ENCODE measurements at regions not wholly inside any gene's neighbourhood (a gene's known extent, or its start where the extent isn't known, plus 50 kb on each side); places are given as distances from the start of the nearest gene placed in this dataset.
"Not testable (repeated sequence)": the region's sequence is repeated elsewhere in the genome, so short reads cannot be mapped to it uniquely, and the experiment has no call there.

DNA sequence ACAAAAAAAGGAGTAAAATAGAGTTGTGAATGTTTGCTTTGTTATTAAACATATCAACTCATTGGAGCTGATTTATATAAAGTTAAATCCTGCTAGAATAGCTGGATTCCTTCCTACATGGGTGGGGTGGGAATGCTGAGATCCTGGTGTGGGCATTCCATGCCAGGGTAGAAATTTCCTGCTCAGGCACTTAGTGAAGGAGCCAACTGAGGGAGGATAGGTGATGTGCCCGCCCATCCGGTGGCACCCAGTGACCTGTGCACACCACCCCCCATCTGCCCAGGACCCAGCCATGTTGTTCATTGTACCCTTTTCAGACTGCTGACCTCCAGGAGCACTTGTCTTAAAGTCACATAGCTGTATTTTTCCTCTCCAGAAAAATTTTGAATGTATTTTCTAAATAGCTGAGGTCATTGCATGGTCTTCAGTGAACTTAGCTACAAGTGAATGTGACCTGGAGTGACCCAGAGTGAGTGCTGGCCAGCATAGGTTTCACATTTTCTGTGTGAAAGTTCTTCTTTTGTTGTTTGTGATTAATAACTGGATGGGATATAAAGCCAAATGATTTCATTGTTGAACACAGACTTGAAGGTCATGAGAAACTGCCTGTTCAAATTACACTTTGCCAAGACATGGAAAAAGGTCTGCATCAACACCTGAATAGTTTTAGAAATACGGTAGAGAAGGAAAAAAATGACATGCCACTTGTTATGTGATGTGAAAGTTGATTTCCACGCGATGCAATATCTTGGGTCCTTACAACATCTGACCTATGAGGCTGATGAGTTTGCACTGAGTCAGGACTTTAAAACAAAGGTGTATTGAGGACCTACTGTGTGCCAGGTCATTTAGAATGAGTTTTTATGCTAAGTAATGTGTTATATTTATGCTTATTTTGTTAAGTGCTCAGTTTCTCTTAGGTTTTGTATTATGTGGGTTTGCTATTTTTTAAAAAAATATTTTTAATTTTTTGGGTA is 77.2 kb downstream of the UTRN start:
- no peak for DNase-seq (ENCODE audit: low read depth, low spot score)
- Histone ChIP-seq H3K27ac (no peak overlapping the region), H3K9me3 (ENCODE audit: low read depth, low read length) (no peaks in the 10 kb centered on the region), H3K36me3 (ENCODE audit: insufficient read depth, low read length) (no peaks in the 10 kb centered on the region), H3K4me3 (no peak overlapping the region), H3K9ac (ENCODE audit: insufficient read length) (no peak overlapping the region)
- TF ChIP-seq FOXP2 (optimal IDR thresholded peaks at IDR 0.05; ENCODE audit: control extremely low read depth, extremely low read length, insufficient read depth): no peak
- no peak for TF ChIP-seq EZH2 (IDR thresholded peaks at IDR 0.05)
- no peak for TF ChIP-seq POLR2AphosphoS5 (IDR thresholded peaks at IDR 0.05; ENCODE audit: borderline replicate concordance, low read depth, low read length)

DNA sequence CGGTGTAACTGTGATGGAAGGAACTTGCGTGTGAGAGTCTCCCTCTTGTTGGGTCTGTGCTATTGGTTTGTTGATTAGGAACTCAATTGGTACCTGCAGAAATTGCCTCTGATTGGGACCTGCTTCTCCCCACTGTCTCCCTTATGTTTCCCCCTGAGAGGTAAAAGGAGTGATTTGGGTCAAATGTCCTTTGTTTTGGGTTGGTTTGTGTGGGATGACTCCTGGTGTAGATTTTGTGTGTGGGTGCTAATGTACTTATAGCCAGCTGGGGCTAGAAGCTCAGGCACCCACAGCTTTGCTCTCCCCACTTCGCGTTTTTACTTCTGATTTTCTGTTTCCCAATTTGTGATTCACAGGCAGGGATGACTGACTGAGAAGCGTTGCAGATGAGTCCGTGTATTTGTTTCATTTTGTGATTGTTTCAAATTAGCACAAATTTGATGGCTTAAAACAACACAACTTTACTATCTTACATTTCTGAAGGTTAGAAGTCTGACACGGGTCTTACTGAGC is 79.1 kb downstream of the UTRN start:
- H3K36me3 ChIP-seq (ENCODE audit: insufficient read depth, low read length): no peaks in the 10 kb centered on the region
- no peak overlapping the region for H3K9ac ChIP-seq (ENCODE audit: insufficient read length)
- no peak for DNase-seq (ENCODE audit: low read depth, low spot score)
- TF ChIP-seq POLR2AphosphoS5 (IDR thresholded peaks at IDR 0.05; ENCODE audit: borderline replicate concordance, low read depth, low read length) (no peak), FOXP2 (optimal IDR thresholded peaks at IDR 0.05; ENCODE audit: control extremely low read depth, extremely low read length, insufficient read depth) (no peak), EZH2 (IDR thresholded peaks at IDR 0.05) (no peak)
- H3K27ac ChIP-seq: no peak overlapping the region
- H3K4me3 ChIP-seq: no peak overlapping the region
- no peaks in the 10 kb centered on the region for H3K9me3 ChIP-seq (ENCODE audit: low read depth, low read length)

DNA sequence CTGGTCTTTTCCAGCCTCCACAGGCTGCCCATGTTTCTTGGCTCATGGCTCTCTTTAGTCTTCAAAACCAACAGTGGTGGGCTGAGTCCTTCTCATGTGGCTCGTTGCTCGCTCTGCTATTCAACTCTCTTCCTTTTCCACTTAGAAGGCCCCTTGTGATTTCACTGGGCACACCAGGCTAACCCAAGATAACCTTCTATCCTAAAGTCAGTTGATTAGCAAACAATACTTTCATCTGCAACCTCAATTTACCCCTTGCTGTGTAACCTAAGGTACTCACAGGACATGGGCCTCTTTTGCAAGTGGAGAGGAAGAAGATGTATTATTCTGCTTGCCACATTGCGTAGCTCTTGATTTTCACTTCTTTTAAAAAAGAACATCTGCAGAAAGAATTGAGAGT is 79.6 kb downstream of the UTRN start:
- H3K9ac ChIP-seq (ENCODE audit: insufficient read length): no peak overlapping the region
- DNase-seq (ENCODE audit: low read depth, low spot score): no peak
- H3K9me3 ChIP-seq (ENCODE audit: low read depth, low read length): no peaks in the 10 kb centered on the region
- H3K36me3 ChIP-seq (ENCODE audit: insufficient read depth, low read length): no peaks in the 10 kb centered on the region
- no peak for TF ChIP-seq EZH2 (IDR thresholded peaks at IDR 0.05)
- no peak for TF ChIP-seq POLR2AphosphoS5 (IDR thresholded peaks at IDR 0.05; ENCODE audit: borderline replicate concordance, low read depth, low read length)
- no peak for TF ChIP-seq FOXP2 (optimal IDR thresholded peaks at IDR 0.05; ENCODE audit: control extremely low read depth, extremely low read length, insufficient read depth)
- H3K27ac ChIP-seq: no peak overlapping the region
- H3K4me3 ChIP-seq: no peak overlapping the region

DNA sequence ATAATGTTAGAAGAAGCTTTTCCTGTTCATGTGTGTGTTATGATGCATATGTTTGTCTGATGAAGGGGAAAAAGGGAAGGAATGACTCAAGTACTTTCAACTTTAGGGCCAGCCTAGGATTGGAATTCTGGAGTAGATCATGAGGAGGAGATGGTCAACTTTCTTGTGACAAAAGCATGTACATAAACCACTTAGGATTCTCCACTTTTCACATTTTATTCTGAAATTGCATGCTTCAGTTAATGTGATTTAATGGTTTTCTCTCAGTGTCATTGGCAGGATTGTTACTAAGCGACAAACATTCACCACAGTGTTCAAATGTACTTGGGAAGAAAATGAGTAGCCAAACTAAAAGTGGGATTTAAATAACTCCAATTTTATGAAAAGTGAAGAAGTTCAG is 80.1 kb downstream of the UTRN start:
- no peak overlapping the region for H3K27ac ChIP-seq
- DNase-seq (ENCODE audit: low read depth, low spot score): no peak
- H3K9ac ChIP-seq (ENCODE audit: insufficient read length): no peak overlapping the region
- no peak for TF ChIP-seq EZH2 (IDR thresholded peaks at IDR 0.05)
- TF ChIP-seq FOXP2 (optimal IDR thresholded peaks at IDR 0.05; ENCODE audit: control extremely low read depth, extremely low read length, insufficient read depth): no peak
- TF ChIP-seq POLR2AphosphoS5 (IDR thresholded peaks at IDR 0.05; ENCODE audit: borderline replicate concordance, low read depth, low read length): no peak
- no peaks in the 10 kb centered on the region for H3K36me3 ChIP-seq (ENCODE audit: insufficient read depth, low read length)
- no peaks in the 10 kb centered on the region for H3K9me3 ChIP-seq (ENCODE audit: low read depth, low read length)
- H3K4me3 ChIP-seq: no peak overlapping the region

DNA sequence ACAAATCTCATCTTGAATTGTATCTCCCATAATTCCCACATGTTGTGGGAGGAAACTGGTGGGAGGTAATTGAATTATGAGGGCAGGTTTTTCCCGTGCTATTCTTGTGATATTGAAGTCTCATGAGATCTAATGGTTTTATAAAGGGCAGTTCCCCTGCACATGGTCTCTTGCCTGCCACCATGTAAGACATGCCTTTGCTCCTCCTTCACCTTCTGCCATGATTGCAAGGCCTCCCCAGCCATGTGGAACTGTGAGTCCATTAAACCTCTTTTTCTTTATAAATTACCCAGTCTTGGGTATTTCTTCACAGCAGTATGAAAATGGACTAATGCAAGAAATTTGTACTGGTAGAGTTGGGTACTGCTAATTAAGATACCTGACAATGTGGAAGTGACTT is 84.6 kb downstream of the UTRN start:
- H3K4me3 ChIP-seq; DNase-seq (ENCODE audit: low read depth, low spot score); H3K27ac ChIP-seq; H3K9ac ChIP-seq (ENCODE audit: insufficient read length); H3K36me3 ChIP-seq (ENCODE audit: insufficient read depth, low read length); H3K9me3 ChIP-seq (ENCODE audit: low read depth, low read length): not testable (repeated sequence)

DNA sequence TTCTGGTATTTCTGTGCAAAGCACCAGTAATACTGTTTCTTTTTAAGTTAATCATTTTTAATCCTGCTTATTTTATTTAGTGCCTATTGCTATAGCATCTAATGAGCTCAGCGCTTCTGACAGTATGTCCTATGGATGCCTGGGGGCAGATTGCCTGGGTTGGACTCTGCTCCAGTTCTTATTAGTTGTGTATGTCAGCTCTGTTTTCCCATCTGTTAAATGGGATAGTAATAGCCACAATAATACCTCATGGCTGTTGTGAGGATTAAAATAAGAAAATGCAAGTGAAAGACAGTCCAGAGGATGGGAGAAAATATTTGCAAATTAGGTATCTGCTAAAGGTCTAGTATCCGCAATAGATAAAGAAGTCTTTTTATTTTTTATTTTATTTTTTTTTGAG is 87.0 kb downstream of the UTRN start:
- H3K9me3 ChIP-seq (ENCODE audit: low read depth, low read length): no peaks in the 10 kb centered on the region
- H3K27ac ChIP-seq: no peak overlapping the region
- no peaks in the 10 kb centered on the region for H3K36me3 ChIP-seq (ENCODE audit: insufficient read depth, low read length)
- no peak overlapping the region for H3K9ac ChIP-seq (ENCODE audit: insufficient read length)
- no peak overlapping the region for H3K4me3 ChIP-seq
- TF ChIP-seq POLR2AphosphoS5 (IDR thresholded peaks at IDR 0.05; ENCODE audit: borderline replicate concordance, low read depth, low read length) (no peak), FOXP2 (optimal IDR thresholded peaks at IDR 0.05; ENCODE audit: control extremely low read depth, extremely low read length, insufficient read depth) (no peak), EZH2 (IDR thresholded peaks at IDR 0.05) (no peak)
- DNase-seq (ENCODE audit: low read depth, low spot score): no peak

DNA sequence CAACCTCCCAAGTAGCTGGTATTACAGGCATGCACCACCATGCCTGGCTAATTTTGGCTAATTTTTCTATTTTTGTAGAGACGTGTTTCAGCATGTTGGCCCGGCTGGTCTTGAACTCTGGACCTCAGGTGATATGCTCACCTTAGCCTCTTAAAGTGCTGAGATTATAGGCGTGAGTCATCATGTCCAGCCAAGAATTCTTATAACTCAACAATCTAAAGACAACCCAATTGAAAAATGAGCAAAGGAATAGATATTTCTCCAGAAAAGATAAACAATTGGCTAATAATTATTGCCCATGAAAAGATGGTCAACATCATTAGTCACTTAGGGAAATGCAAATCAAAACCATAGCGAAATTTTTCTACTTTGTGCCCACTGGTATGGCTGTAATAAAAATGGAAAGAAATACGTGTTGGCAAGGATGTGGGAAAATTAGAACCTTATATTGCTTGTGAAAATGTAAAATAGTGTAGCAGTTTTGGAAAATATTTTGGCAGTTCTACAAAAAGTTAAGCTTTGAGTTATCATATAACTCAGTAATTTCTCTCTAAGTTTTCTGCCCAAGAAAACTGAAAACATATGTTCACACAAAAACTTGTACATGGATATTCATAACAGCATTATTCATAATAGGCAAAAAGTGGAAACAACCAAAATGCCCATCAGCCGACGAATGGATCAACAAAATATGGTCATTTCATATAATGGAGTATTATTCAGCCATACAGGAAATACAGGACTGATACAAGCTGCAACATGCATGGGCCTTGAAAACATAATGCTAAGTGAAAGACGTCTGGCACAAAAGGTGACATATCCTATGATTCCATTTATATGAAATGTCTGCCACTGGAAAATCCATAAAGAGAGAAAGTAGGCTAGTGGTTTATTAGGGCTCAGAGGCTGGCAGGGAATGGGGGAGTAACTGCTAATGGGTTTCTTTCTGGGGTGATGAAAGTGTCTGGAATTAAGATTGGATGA is 87.8 kb downstream of the UTRN start:
- Histone ChIP-seq H3K27ac (no peak overlapping the region), H3K9ac (ENCODE audit: insufficient read length) (no peak overlapping the region)
- no peak for DNase-seq (ENCODE audit: low read depth, low spot score)

DNA sequence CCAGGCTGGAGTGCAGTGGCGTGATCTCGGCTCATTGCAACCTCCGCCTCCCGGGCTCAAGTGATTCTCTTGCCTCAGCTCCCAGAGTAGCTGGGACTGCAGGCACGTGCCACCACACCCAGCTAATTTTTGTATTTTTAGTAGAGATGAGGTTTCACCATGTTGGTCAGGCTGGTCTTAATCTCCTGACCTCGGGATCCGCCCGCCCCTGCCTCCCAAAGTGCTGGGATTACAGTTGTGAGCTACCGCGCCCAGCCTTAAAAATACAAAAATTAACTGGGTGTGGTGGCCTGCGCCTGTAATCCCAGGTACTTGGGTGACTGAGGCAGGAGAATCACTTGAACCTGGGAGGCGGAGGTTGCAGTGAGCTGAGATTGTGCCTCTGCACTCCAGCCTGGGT is 89.4 kb downstream of the UTRN start:
- not testable (repeated sequence) for H3K27ac ChIP-seq; H3K36me3 ChIP-seq (ENCODE audit: insufficient read depth, low read length); H3K9ac ChIP-seq (ENCODE audit: insufficient read length); H3K4me3 ChIP-seq; H3K9me3 ChIP-seq (ENCODE audit: low read depth, low read length); DNase-seq (ENCODE audit: low read depth, low spot score)

More for the DNA sequence above, 87.8 kb downstream of the UTRN start:
- H3K9me3 ChIP-seq (ENCODE audit: low read depth, low read length): no peaks in the 10 kb centered on the region
- no peak for TF ChIP-seq POLR2AphosphoS5 (IDR thresholded peaks at IDR 0.05; ENCODE audit: borderline replicate concordance, low read depth, low read length)
- TF ChIP-seq EZH2 (IDR thresholded peaks at IDR 0.05): no peak
- no peak for TF ChIP-seq FOXP2 (optimal IDR thresholded peaks at IDR 0.05; ENCODE audit: control extremely low read depth, extremely low read length, insufficient read depth)
- H3K36me3 ChIP-seq (ENCODE audit: insufficient read depth, low read length): no peaks in the 10 kb centered on the region
- no peak overlapping the region for H3K4me3 ChIP-seq

All from SK-N-MC (cell line).